GM12874 (cell line): ENCODE measurements at regions not wholly inside any gene's neighbourhood (a gene's known extent, or its start where the extent isn't known, plus 50 kb on each side); places are given as distances from the start of the nearest gene placed in this dataset.

Source experiments
- TF ChIP-seq, protein P1 (sequence below): IDR thresholded peaks from 2 replicates; pipeline ENCODE4 v1.5.1; 2011; ENCODE audit warnings: low read depth, mild to moderate bottlenecking, control low read depth, low read length, moderate library complexity; ENCODE audit not compliant: insufficient read depth

DNA sequence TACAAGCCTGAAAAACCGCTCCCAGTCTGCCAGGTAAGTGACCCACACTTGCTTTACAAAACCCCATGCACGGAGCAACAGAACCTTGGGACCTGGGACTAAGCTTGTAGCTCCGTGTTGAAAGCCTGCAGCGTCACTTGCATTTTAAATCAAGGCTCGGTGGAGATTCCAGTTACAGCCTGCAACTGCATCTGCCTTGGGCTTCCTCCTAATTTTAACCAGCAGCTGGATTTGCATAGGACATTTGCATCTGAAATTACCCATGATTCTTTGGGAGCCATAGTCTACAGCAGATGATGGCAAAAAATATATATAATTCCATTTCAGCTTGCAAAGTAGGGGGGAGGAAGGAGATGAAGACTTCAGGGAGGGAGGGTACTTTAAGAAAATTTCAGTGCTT is 62.4 kb upstream of the IGSF21 start:
- TF ChIP-seq, protein P1, sequence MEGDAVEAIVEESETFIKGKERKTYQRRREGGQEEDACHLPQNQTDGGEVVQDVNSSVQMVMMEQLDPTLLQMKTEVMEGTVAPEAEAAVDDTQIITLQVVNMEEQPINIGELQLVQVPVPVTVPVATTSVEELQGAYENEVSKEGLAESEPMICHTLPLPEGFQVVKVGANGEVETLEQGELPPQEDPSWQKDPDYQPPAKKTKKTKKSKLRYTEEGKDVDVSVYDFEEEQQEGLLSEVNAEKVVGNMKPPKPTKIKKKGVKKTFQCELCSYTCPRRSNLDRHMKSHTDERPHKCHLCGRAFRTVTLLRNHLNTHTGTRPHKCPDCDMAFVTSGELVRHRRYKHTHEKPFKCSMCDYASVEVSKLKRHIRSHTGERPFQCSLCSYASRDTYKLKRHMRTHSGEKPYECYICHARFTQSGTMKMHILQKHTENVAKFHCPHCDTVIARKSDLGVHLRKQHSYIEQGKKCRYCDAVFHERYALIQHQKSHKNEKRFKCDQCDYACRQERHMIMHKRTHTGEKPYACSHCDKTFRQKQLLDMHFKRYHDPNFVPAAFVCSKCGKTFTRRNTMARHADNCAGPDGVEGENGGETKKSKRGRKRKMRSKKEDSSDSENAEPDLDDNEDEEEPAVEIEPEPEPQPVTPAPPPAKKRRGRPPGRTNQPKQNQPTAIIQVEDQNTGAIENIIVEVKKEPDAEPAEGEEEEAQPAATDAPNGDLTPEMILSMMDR: no peak

DNA sequence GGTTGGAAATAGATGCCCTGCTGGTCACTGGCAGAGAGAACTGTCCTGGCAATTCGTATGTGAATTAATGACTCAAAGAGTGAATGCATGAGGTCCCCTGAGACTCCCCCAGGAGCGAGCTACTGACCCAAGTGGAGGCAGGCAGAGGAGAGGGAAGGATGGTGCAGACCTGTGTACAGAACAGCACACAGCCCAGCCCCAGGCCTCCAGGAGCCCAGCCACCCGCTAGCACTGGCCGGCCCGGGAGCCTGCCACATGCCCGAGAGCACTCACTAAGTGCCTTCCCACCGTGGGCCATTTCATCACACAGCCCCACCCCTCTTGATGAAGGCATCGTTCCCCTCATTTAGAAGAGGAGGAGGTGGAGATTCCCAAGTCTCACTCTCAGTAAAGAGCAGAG is 62.0 kb upstream of the IGSF21 start:
- TF ChIP-seq, protein P1: no peak

DNA sequence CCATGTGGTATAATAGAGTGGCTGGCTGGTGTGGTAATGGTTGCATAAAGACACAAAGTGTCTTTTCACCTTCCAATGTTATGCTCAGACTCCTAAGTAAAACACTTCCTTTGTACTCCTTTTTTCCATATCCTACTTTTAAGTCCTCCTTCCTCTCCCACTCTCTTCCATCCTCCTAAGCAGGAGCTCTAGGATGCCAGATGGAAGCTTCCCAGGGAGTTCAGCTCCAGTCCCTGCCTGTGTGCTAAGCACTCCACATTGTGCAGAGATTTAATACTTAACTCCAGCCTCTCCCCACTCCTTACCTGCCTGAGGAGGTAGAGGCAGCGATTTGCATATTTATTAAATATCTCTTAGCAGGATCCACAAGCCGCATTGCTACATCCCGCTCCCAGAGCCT is 60.5 kb upstream of the IGSF21 start:
- TF ChIP-seq, protein P1: no peak

DNA sequence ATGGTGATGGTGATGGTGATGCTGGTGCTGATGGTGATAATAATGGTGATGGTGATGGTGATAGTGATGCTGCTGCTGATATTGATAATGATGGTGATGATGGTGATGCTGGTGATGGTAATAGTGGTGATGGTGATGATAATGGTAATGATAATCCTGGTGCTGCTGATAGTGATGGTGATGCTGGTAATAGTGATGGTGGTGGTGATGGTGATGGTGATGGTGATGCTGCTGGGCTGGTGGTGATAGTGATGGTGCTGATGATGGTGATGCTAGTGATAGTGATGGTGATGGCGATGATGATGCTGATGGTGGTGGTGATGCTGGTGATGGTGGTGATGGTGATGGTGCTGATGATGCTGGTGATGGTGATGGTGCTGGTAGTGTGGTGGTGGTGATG is 58.4 kb upstream of the IGSF21 start:
- TF ChIP-seq, protein P1: no peak

DNA sequence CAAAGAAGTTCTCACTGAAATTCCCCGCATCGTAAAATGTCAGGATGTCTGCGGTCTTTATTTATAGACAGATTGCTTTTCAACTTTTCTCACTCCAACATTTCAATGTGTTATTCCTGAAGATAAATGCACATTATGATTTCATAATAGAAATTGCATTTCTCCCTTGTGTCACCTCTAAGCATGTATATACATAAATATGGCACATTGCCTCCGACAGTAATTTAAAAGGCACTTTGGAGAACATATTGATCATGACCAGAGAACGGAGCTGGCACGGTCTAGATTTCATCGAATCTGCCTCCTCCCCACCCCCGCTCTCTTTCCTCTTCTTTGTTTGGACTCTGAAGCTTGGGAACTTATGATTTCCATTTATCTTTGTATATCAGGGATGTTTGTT is 54.9 kb upstream of the IGSF21 start:
- TF ChIP-seq, protein P1: no peak

DNA sequence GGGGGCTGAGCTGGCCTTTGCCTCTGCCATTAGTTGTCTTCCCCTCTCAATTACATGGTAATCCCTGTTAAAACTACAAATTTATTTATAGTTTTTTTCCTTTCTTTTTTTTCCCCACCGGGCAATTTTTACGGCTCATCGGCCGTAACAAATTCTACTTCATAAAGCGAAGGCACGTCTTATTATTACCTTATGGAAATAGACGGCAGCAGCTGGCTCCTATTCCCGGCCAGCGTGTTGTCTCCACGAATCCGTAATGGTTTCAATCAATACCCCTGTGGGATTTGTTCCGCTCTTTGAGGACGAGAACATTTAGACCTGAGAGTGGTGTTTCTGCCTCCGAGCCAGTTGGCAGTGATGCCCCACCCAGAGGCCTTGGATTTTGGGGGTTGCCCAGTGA is 52.4 kb upstream of the IGSF21 start:
- TF ChIP-seq, protein P1: no peak

DNA sequence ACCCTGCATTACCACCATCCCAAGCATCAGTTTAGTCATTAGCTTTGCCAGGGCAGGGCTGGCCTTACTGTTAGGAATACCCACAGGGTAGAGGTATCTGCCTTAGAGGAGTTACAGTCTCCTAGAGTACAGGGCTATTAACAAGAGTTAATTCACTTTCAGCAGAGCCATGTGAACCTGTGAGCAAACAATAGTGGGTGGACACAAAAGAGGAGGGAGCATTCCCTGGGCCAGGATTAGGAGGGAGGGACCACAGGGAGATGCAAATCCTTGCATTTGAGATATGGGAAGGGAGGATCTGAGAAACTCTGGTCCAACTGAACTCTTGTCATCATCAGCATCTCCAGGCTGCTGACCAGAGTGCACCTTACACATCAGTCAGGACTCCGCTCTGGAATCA is 51.1 kb upstream of the IGSF21 start:
- TF ChIP-seq, protein P1: no peak

DNA sequence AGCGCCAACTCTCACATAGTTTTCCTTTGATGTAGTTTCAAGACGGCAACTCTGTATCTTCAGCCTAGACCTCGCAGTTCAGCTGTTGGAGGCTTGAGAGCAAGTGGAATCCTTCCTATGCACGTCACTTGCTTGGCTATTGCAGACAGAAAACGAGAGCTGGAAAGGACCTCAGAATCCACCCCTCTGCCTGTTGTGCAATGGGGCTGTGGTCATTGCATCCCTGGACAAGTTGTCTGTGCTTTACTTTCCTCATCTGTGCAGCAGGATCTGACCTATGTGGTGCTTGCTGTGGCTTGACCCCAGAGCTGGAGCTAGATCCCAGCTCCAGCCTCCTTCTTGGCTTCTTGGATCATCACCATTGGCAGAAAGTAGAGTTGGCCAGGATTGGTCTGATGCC is 50.0 kb upstream of the IGSF21 start:
- TF ChIP-seq, protein P1: no peak
